GM23338 (cell line): ENCODE measurements at regions not wholly inside any gene's neighbourhood (a gene's known extent, or its start where the extent isn't known, plus 50 kb on each side); places are given as distances from the start of the nearest gene placed in this dataset.

Source experiments
- ATAC-seq: fragments of 200-7000 bp; cut with Tn5 transposase; 3 replicates; pipeline ENCODE4 v1.9.1; 2020
- DNase-seq: peaks from one replicate; pipeline ENCODE4 v3.0.0-alpha.2; 2015; ENCODE audit warnings: low spot score
- H2AFZ ChIP-seq: fragments of 200-600 bp; sonication (generic); 2 replicates; pipeline ENCODE4 v1.8.0; 2016; ENCODE audit warnings: antibody characterized with exemption, mild to moderate bottlenecking, moderate library complexity
- H3F3A ChIP-seq: fragments of 200-600 bp; sonication (generic); replicated peaks from 2 replicates; pipeline ENCODE4 v1.8.0; 2017; ENCODE audit warnings: antibody characterized with exemption, mixed run types, low read depth
- H3K27ac ChIP-seq: fragments of 200-600 bp; sonication (generic); 2 replicates; pipeline ENCODE4 v1.6.1; 2016; ENCODE audit warnings: low read depth
- H3K27me3 ChIP-seq: fragments of 200-600 bp; sonication (generic); 2 replicates; pipeline ENCODE4 v1.8.0; 2016; ENCODE audit warnings: mild to moderate bottlenecking, mixed run types, moderate library complexity; ENCODE audit not compliant: insufficient read depth
- H3K36me3 ChIP-seq: fragments of 200-600 bp; sonication (generic); 2 replicates; pipeline ENCODE4 v1.8.0; 2016; ENCODE audit warnings: mild to moderate bottlenecking; ENCODE audit not compliant: insufficient read depth
- H3K4me1 ChIP-seq: fragments of 200-600 bp; sonication (generic); 2 replicates; pipeline ENCODE4 v1.8.0; 2016; ENCODE audit warnings: mild to moderate bottlenecking, moderate library complexity; ENCODE audit not compliant: insufficient read depth
- H3K4me2 ChIP-seq: fragments of 200-600 bp; sonication (generic); 2 replicates; pipeline ENCODE4 v1.7.1; 2017; ENCODE audit warnings: mixed run types
- H3K4me3 ChIP-seq: fragments of 200-600 bp; sonication (generic); 2 replicates; pipeline ENCODE4 v1.6.1; 2016; ENCODE audit warnings: mixed run types
- H3K79me2 ChIP-seq: fragments of 200-600 bp; sonication (generic); replicated peaks from 2 replicates; pipeline ENCODE4 v1.8.0; 2017; ENCODE audit warnings: mild to moderate bottlenecking; ENCODE audit not compliant: insufficient read depth
- H3K9me2 ChIP-seq: fragments of 200-600 bp; sonication (generic); 2 replicates; pipeline ENCODE4 v1.8.0; 2017; ENCODE audit not compliant: insufficient read depth
- H4K20me1 ChIP-seq: fragments of 200-600 bp; sonication (generic); replicated peaks from 2 replicates; pipeline ENCODE4 v1.8.0; 2017; ENCODE audit warnings: mild to moderate bottlenecking; ENCODE audit not compliant: insufficient read depth
- H3K27ac Mint-ChIP-seq: 2 replicates; pipeline ENCODE4 v1.8.0; 2020; ENCODE audit warnings: inconsistent platforms, mild to moderate bottlenecking, moderate library complexity, mixed read lengths
- H3K27me3 Mint-ChIP-seq: 3 replicates; pipeline ENCODE4 v1.8.0; 2022; ENCODE audit warnings: low read depth, mild to moderate bottlenecking, moderate library complexity, mixed read lengths, inconsistent platforms; ENCODE audit not compliant: insufficient read depth, poor library complexity
- H3K36me3 Mint-ChIP-seq: 3 replicates; pipeline ENCODE4 v1.8.0; 2021; ENCODE audit warnings: low read depth, mild to moderate bottlenecking, inconsistent platforms, moderate library complexity, mixed read lengths
- H3K4me1 Mint-ChIP-seq: 3 replicates; pipeline ENCODE4 v1.8.0; 2020; ENCODE audit warnings: mild to moderate bottlenecking, inconsistent platforms, mixed read lengths
- H3K4me3 Mint-ChIP-seq: 3 replicates; pipeline ENCODE4 v1.8.0; 2021; ENCODE audit warnings: moderate library complexity, mild to moderate bottlenecking, inconsistent platforms, mixed read lengths
- H3K9me3 Mint-ChIP-seq: 3 replicates; pipeline ENCODE4 v1.8.0; 2020; ENCODE audit warnings: moderate library complexity, mild to moderate bottlenecking, inconsistent platforms, mixed read lengths
- CREB1 ChIP-seq: fragments of 250-450 bp; sonication (Bioruptor Pico); IDR thresholded peaks from 2 replicates; pipeline ENCODE4 v1.5.0; 2020; ENCODE audit warnings: low read depth, mild to moderate bottlenecking, moderate library complexity
- CTCF ChIP-seq, 2 experiments: fragments of 200-600 bp in 1 of 2; sonication (generic) in 1 of 2; conservative IDR thresholded peaks; 2 replicates each; pipeline versions ENCODE4 v1.5.1 to v1.6.1; 2016 to 2017; ENCODE audit warnings: antibody characterized with exemption in 2 of 2, low read depth in 2 of 2, mild to moderate bottlenecking in 2 of 2, moderate library complexity in 1 of 2
- ETS1 ChIP-seq: IDR thresholded peaks from 2 replicates; pipeline ENCODE4 v1.6.1; 2016; ENCODE audit warnings: antibody characterized with exemption
- EZH2 ChIP-seq: fragments of 200-600 bp; sonication (generic); IDR thresholded peaks from one replicate; pipeline ENCODE4 v1.8.0; 2017; ENCODE audit warnings: antibody characterized with exemption, mild to moderate bottlenecking, low read depth; ENCODE audit not compliant: unreplicated experiment
- EZH2phosphoT487 ChIP-seq: fragments of 200-600 bp; sonication (generic); IDR thresholded peaks from one replicate; pipeline ENCODE4 v1.8.1; 2018; ENCODE audit warnings: antibody characterized with exemption; ENCODE audit not compliant: unreplicated experiment
- REST ChIP-seq: IDR thresholded peaks from one replicate; pipeline ENCODE4 v1.6.1; 2018; ENCODE audit warnings: antibody characterized with exemption; ENCODE audit not compliant: unreplicated experiment

- TF ChIP-seq ETS1 (no peak), REST (no peak), CREB1 (CRISPR knock-in tag) (no peak), CTCF (conservative IDR thresholded peaks at IDR 0.05; ENCODE audit: low read depth in 2 of 2) (no peak)
These were observed 297.4 kb upstream of the LUZP2 start (continued) for GRCh38 chr11:24199461-24199860.

GRCh38 chr11:24206030-24206429 is 290.8 kb upstream of the LUZP2 start:
- Histone ChIP-seq H3K36me3 (no peaks in the 10 kb centered on the region), H2AFZ (no peak overlapping the region), H3K4me2 (no peak overlapping the region), H3K4me3 (no peak overlapping the region), H3K27me3 (no peaks in the 10 kb centered on the region), H3K4me1 (no peaks in the 10 kb centered on the region), H3K27ac (no peak overlapping the region), H3K79me2 (no peaks in the 10 kb centered on the region), H3K9me2 (no peaks in the 10 kb centered on the region), H3F3A (no peaks in the 10 kb centered on the region), H4K20me1 (no peaks in the 10 kb centered on the region)
- Mint-ChIP-seq H3K27ac (no peak overlapping the region), H3K4me3 (no peak overlapping the region), H3K4me1 (no peaks in the 10 kb centered on the region), H3K9me3 (no peaks in the 10 kb centered on the region), H3K36me3 (no peaks in the 10 kb centered on the region), H3K27me3 (no peaks in the 10 kb centered on the region)
- ATAC-seq (no peak), DNase-seq (no peak)
- TF ChIP-seq ETS1 = no peak
- TF ChIP-seq EZH2 = no peak
- no peak for TF ChIP-seq EZH2phosphoT487
- no peak for TF ChIP-seq REST
